B cell (primary cell): ENCODE measurements at regions not wholly inside any gene's neighbourhood (a gene's known extent, or its start where the extent isn't known, plus 50 kb on each side); places are given as distances from the start of the nearest gene placed in this dataset.

Experiments
- ATAC-seq: fragments of 200-7000 bp; cut with Tn5 transposase; one replicate; pipeline ENCODE4 v1.10.0; 2021; ENCODE audit warnings: low read depth, mild to moderate bottlenecking, moderate number of reproducible peaks, moderate library complexity
- CTCF ChIA-PET: fragments of 350-600 bp; sonication (Branson Sonifier 250); formaldehyde crosslinking; loops from one replicate; lab custom pipeline; 2021; ENCODE audit warnings: antibody characterized with exemption, inconsistent platforms; lab: Charles Lee
- POLR2A ChIA-PET: fragments of 350-600 bp; sonication (Branson Sonifier 250); formaldehyde crosslinking; loops from one replicate; lab custom pipeline; 2021; ENCODE audit warnings: antibody characterized with exemption; lab: Charles Lee
- DNase-seq: peaks from one replicate; pipeline ENCODE4 v3.0.0; 2013
- H2AFZ ChIP-seq: 2 replicates; pipeline ENCODE4 v1.6.1; 2012; ENCODE audit warnings: mild to moderate bottlenecking, low read depth, low read length; ENCODE audit not compliant: insufficient read depth, poor library complexity, severe bottlenecking
- H3K27ac ChIP-seq, 2 donors: 1 replicate in 1 of 2; 2 replicates in 1 of 2; pipeline ENCODE4 v1.5.1; 2012 to 2013; ENCODE audit warnings: low read length in 2 of 2, mild to moderate bottlenecking in 2 of 2, moderate library complexity in 1 of 2
- H3K27me3 ChIP-seq, 4 experiments: fragments of 200-600 bp in 1 of 4; sonication (generic) in 1 of 4; replicated peaks in 1 of 4; 1 replicate in 2 of 4; 2 replicates in 2 of 4; pipeline versions ENCODE4 v1.6.1 to v1.7.0; 2013 to 2016; ENCODE audit warnings: low read length in 3 of 4, mild to moderate bottlenecking in 2 of 4, mixed read lengths in 1 of 4, moderate library complexity in 1 of 4; ENCODE audit not compliant: insufficient read depth in 4 of 4, control insufficient read depth in 3 of 4; ENCODE audit errors: control extremely low read depth in 1 of 4
- H3K36me3 ChIP-seq, 2 experiments: replicated peaks in 1 of 2; 1 replicate in 1 of 2; 2 replicates in 1 of 2; pipeline versions ENCODE4 v1.6.1 to v1.7.1; 2013; ENCODE audit warnings: low read length in 1 of 2; ENCODE audit not compliant: insufficient read depth in 2 of 2, control insufficient read depth in 1 of 2; ENCODE audit errors: control extremely low read depth in 1 of 2, extremely low read depth in 1 of 2
- H3K4me1 ChIP-seq, 2 donors: fragments of 200-600 bp in 1 of 2; sonication (generic) in 1 of 2; 1 replicate in 1 of 2; 2 replicates in 1 of 2; pipeline versions ENCODE4 v1.5.1 to v1.6.1; 2013 to 2017; ENCODE audit warnings: low read length in 2 of 2; ENCODE audit not compliant: control insufficient read depth in 2 of 2, insufficient read depth in 2 of 2
- H3K4me2 ChIP-seq: replicated peaks from 2 replicates; pipeline ENCODE3; 2012; ENCODE audit warnings: mild to moderate bottlenecking, low read depth, low read length; ENCODE audit not compliant: poor library complexity, severe bottlenecking
- H3K4me3 ChIP-seq, 5 experiments: fragments of 200-600 bp in 1 of 5; sonication (generic) in 1 of 5; 1 replicate in 3 of 5; 2 replicates in 2 of 5; pipeline versions ENCODE4 v1.5.1 to v1.7.0; 2011 to 2016; ENCODE audit warnings: low read length in 4 of 5, mild to moderate bottlenecking in 4 of 5, low read depth in 2 of 5, control low read depth in 1 of 5, moderate library complexity in 1 of 5; ENCODE audit not compliant: insufficient read depth in 1 of 5; ENCODE audit errors: control extremely low read depth in 1 of 5, extremely low read depth in 1 of 5
- H3K79me2 ChIP-seq: fragments of 200-600 bp; sonication (generic); one replicate; pipeline ENCODE4 v1.6.0; 2016; ENCODE audit warnings: low read length; ENCODE audit not compliant: control insufficient read depth, insufficient read depth
- H3K9ac ChIP-seq: fragments of 200-600 bp; sonication (generic); 2 replicates; pipeline ENCODE4 v1.6.1; 2017; ENCODE audit warnings: mild to moderate bottlenecking, low read length, moderate library complexity
- H3K9me3 ChIP-seq, 3 donors: one replicate each; pipeline versions ENCODE4 v1.6.1 to v1.7.1; 2013; ENCODE audit warnings: low read length in 2 of 3; ENCODE audit not compliant: control insufficient read depth in 2 of 3, insufficient read depth in 1 of 3; ENCODE audit errors: control extremely low read depth in 1 of 3
- H4K20me1 ChIP-seq: 2 replicates; pipeline ENCODE4 v1.6.0; 2012; ENCODE audit warnings: mild to moderate bottlenecking, low read length; ENCODE audit not compliant: insufficient read depth, control insufficient read depth, poor library complexity, severe bottlenecking
- H3K27ac Mint-ChIP-seq: one replicate; pipeline ENCODE4 v1.8.0; 2021; ENCODE audit warnings: mixed read lengths
- H3K27me3 Mint-ChIP-seq: one replicate; pipeline ENCODE4 v1.8.0; 2021; ENCODE audit warnings: mixed read lengths
- H3K4me1 Mint-ChIP-seq: one replicate; pipeline ENCODE4 v1.8.0; 2021; ENCODE audit warnings: mixed read lengths
- H3K4me3 Mint-ChIP-seq: one replicate; pipeline ENCODE4 v1.8.0; 2021; ENCODE audit warnings: mixed read lengths
- H3K9me3 Mint-ChIP-seq: one replicate; pipeline ENCODE4 v1.8.0; 2022; ENCODE audit warnings: mixed read lengths; ENCODE audit not compliant: insufficient read depth
- EZH2 ChIP-seq: IDR thresholded peaks from 2 replicates; pipeline ENCODE4 v1.6.1; 2012; ENCODE audit warnings: borderline replicate concordance, low read depth, mild to moderate bottlenecking, moderate library complexity, low read length; ENCODE audit not compliant: insufficient read depth, poor library complexity, severe bottlenecking
- WGBS: methylation state at CpG from one replicate; pipeline ENCODE4 v1.1.5; 2013; ENCODE audit warnings: missing lambda C conversion rate; ENCODE audit not compliant: insufficient coverage; 5-methylcytosine and 5-hydroxymethylcytosine counted together
- intact Hi-C: fragments of 100-400 bp; cut with micrococcal nuclease; formaldehyde crosslinking; loops from one replicate; pipeline ENCODE4 v1.10.0; 2022
- TF ChIP-seq, protein P1 (sequence below): fragments of 200-600 bp; IDR thresholded peaks from one replicate; pipeline ENCODE4 v1.8.0; 2022; ENCODE audit warnings: antibody characterized with exemption, mild to moderate bottlenecking

DNA sequence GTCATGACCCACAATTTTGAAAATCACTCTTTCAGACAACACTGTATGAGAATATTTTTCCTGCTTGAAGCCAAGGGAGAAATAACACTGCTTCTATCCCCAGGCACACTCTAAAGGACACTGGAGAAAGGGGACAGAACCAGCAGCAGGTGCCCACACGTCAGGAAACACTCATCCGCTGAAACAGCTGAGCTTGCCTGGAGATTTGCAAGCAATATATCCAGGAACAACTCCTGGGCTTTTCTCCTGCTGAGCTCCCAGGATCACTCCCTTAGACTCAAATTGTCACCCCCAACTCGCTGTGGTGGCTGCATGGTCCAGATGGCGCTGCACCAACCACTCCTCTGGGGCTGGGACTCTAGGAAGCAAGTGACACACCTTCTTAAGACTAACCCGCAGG, 186.7 kb downstream of the ARL4C start:
- Histone ChIP-seq H4K20me1 (no peaks in the 10 kb centered on the region), H2AFZ (no peak overlapping the region), H3K4me2 (no peak overlapping the region), H3K4me1 (peaks cover 24 to 26% of the 10 kb centered on the region in 2 donors), H3K36me3 (no peaks in the 10 kb centered on the region), H3K9me3 (peaks cover 0 to 4% (median 0%) of the 10 kb centered on the region in 3 donors), H3K9ac (no peak overlapping the region), H3K79me2 (no peaks in the 10 kb centered on the region), H3K27ac (no peak overlapping the region), H3K4me3 (no peak overlapping the region), H3K27me3 (peaks cover 0 to 35% (median 8%) of the 10 kb centered on the region in 4 experiments)
- no peak for DNase-seq
- ChIA-PET POLR2A (no interaction called here), CTCF (interaction anchor here (2.8 kb wide), 1 partner anchor 21 kb away, joined by 14 read pairs; no protein-coding TSS in a partner anchor)
- 95% methylated on average over 5 of the region's 5 CpGs for WGBS
- no peak for ATAC-seq
- TF ChIP-seq, protein P1, sequence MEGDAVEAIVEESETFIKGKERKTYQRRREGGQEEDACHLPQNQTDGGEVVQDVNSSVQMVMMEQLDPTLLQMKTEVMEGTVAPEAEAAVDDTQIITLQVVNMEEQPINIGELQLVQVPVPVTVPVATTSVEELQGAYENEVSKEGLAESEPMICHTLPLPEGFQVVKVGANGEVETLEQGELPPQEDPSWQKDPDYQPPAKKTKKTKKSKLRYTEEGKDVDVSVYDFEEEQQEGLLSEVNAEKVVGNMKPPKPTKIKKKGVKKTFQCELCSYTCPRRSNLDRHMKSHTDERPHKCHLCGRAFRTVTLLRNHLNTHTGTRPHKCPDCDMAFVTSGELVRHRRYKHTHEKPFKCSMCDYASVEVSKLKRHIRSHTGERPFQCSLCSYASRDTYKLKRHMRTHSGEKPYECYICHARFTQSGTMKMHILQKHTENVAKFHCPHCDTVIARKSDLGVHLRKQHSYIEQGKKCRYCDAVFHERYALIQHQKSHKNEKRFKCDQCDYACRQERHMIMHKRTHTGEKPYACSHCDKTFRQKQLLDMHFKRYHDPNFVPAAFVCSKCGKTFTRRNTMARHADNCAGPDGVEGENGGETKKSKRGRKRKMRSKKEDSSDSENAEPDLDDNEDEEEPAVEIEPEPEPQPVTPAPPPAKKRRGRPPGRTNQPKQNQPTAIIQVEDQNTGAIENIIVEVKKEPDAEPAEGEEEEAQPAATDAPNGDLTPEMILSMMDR: no peak
- no peak for TF ChIP-seq EZH2
- peaks cover 26% of the 10 kb centered on the region for H3K27me3 Mint-ChIP-seq
- no peak overlapping the region for H3K4me3 Mint-ChIP-seq
- intact Hi-C loops: no loop called here
- peaks cover 3% of the 10 kb centered on the region for H3K9me3 Mint-ChIP-seq
- peaks cover 32% of the 10 kb centered on the region for H3K4me1 Mint-ChIP-seq
- no peak overlapping the region for H3K27ac Mint-ChIP-seq

DNA sequence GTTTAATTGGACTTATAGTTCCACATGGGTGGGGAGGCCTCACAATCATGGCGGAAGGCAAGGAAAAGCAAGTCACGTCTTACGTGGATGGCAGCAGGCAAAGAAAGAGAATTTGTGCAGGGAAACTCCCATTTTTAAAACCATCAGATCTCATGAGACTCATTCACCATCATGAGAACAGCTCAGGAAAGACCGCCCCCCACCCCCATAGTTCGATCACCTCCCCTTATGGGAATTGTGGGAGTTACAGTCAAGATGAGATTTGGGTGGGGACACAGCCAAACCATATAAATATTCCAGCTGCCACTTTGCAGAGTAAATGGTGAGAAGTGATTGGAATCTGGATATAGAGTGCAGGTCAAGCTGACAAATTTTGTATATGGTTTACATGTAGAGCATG, 187.4 kb downstream of the ARL4C start:
- Histone ChIP-seq H2AFZ (no peak overlapping the region), H3K9ac (no peak overlapping the region), H3K27ac (no peak overlapping the region), H3K79me2 (no peaks in the 10 kb centered on the region), H3K9me3 (peaks cover 0 to 4% (median 0%) of the 10 kb centered on the region in 3 donors), H4K20me1 (no peaks in the 10 kb centered on the region), H3K27me3 (peaks cover 0 to 39% (median 10%) of the 10 kb centered on the region in 4 experiments), H3K4me1 (peaks cover 24 to 26% of the 10 kb centered on the region in 2 donors), H3K36me3 (no peaks in the 10 kb centered on the region), H3K4me3 (no peak overlapping the region), H3K4me2 (peak overlapping the region; percentile 50)
- H3K9me3 Mint-ChIP-seq: peaks cover 3% of the 10 kb centered on the region
- TF ChIP-seq, protein P1: no peak
- TF ChIP-seq EZH2: no peak
- H3K27me3 Mint-ChIP-seq: peaks cover 32% of the 10 kb centered on the region
- CTCF ChIA-PET: interaction anchor here (0.9 to 2.8 kb wide), 6 partner anchors 20 to 193 kb away, joined by 3 to 14 read pairs (median 4); no protein-coding TSS in a partner anchor
- 67% methylated on average over 1 of the region's 5 CpGs for WGBS
- POLR2A ChIA-PET: interaction anchor here (1.3 kb wide), 1 partner anchor 116 kb away, joined by 7 read pairs; no protein-coding TSS in a partner anchor
- no peak for ATAC-seq
- peaks cover 32% of the 10 kb centered on the region for H3K4me1 Mint-ChIP-seq
- intact Hi-C loops: loop anchor here (1.0 to 5.0 kb wide), 6 partner anchors 19 to 191 kb away; no protein-coding TSS in a partner anchor
- DNase-seq: no peak
- H3K4me3 Mint-ChIP-seq: peak overlapping the region; percentile 44
- H3K27ac Mint-ChIP-seq: peak overlapping the region; percentile 3
